ENCODE measurements at regions not wholly inside any gene's neighbourhood (a gene's known extent, or its start where the extent isn't known, plus 50 kb on each side); places are given as distances from the start of the nearest gene placed in this dataset.
"Not testable (repeated sequence)": the region's sequence is repeated elsewhere in the genome, so short reads cannot be mapped to it uniquely, and the experiment has no call there.

DNA sequence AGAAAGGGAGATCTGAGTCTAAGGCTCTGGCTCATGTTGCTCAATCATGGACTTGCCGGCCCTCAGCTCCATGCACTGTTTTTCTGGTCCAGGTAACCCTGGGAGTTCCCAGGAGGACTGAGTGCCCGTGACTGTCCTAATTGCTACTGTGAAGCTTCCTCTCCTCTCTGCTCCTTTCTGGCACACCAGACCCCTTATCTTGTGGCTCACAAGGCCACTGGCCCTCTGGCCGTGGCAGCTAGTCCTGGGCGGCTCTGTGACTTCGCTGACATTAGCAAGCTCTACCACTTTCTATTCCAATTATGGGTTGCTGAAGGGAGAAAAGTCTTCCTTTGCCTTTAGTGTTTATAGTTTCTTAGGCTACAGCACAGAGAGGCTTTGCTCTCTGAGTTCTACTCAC, 380.2 kb downstream of the RWDD3 start:
- DNase-seq (ENCODE audit: low spot score), result no peak

DNA sequence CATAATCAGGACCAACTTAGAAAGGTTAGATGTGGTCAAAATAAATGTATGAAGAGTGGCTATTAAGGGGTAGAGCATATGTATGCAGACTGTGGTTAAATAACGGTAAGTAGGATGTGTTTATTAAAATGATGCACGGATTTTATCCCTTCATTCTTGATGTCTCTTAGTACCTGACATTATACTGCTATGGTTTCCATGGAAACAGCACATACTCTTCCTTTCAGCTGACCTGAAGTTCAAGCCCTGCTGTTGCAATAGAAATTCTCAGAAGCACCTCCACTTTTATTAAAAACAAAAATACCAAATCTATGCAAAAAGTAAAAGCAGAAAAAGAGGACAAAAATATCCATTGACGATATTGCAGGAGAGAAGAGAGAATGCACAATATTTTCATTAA, 381.4 kb downstream of the RWDD3 start:
- DNase-seq (ENCODE audit: low spot score), result no peak

DNA sequence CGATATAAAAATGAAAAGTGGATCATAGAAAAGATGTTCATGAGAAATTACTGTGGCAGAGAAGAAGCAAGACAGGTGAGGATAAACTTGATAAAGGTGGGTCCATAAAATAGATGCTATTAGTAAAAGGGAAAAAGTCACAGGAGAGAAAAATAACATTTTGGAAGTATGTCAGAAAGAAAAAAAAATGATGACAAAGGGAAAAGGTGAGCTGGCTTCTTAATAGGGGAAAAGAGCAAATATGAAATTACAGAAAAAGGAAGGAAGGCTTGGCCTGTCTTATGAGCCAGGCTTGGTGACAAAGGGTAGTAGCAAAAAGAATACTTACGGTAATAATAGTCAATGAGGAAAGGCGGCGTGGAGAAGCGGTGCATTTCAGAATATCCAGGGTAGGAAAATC, 386.1 kb downstream of the RWDD3 start:
- DNase-seq (ENCODE audit: low spot score), result no peak

DNA sequence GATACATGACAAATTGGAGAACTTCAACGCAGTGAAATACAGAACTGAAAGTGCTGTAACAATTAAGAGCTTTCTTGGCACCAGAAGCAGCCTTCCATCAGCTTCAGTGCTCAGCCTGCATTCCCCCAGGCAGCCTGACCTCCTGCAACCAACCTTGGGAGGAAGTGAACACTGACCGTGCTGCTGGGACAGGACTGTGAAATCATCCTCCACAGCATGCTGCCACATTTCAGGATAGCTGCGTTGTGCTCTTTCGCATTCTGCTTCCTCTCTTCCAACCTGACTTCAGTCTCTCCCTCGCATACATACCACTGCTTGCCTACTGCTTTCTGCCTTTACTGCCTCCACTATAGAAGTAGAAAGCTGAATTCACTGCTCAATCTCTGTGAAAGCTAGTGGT, 388.6 kb downstream of the RWDD3 start:
- no peak for DNase-seq (ENCODE audit: low spot score)

DNA sequence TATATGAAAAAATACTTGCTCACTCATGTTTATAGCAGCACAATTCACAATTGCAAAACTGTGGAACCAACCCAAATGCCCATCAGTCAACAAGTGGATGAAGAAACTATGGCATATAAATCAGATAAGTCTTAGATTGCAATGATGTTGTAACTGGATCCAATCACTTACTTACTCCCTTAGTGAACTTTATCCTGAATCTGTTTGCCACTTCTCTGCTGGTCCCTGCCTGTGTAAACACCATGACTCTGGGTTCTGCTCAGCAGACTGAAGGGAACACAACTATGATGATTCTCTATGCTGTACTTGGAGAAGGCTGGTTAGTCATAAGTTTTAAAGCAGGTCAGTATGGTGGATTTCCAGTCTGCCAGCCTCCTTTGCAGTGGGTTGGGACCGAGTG, 391.2 kb downstream of the RWDD3 start:
- DNase-seq (ENCODE audit: low spot score), result no peak

DNA sequence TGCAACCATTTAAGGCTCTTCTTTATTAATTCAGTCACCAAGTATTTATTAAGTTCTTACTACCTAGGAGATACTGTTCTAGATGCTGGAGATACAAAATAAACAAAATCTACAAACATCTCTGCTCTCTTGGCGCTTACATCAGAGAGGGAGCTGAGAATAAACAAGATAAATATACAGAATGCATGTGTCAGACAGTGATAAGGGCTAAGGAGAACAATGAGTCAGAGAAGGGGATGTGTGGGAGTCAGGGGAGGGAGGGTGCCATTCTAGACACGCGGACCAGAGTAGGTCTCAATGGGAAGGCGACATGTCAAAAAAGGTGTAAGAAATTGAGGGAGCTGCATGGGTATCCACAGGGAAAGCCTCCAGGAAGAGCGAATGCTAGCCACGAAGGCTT, 393.2 kb downstream of the RWDD3 start:
- DNase-seq (ENCODE audit: low spot score), result no peak

DNA sequence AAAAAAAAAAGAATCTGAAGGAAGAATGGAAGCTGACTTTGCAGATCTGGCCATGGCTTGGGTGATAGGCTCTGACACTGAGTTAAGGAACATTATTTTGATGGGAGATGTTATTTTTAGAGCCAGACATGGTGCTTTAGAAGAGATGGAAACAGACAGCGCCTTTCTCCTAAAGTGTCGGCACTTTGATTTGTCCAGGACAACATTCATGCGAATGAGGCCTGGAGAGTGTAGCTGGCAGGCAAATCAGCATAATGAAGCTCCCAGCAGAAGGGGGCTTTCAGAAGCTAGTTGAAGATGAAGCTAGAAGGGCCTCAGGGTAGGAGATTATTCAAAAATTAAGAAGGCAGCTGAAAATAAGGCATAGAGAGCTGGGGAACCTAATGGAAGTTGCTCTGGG, 397.7 kb downstream of the RWDD3 start:
- DNase-seq (ENCODE audit: low spot score), result no peak

DNA sequence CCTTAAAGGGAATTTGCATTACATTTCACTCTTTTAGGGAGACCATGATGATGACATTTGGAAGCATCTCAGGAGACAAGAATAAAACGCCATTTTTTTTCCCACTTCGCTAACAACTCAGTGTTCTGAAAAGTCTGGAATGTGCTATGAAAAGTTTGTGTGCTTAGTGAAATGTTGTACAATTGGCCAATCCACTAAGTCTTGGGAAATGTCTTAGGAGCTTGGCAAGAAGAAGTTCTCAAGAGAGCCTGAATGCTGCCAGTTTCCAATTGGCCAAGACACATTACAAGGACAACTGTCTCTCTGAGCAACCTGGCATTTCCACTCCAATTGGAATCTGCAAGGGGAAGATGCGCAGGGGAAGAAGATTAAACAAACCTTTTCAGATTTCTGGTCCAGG, 401.8 kb downstream of the RWDD3 start:
- DNase-seq (ENCODE audit: low spot score), result no peak

DNA sequence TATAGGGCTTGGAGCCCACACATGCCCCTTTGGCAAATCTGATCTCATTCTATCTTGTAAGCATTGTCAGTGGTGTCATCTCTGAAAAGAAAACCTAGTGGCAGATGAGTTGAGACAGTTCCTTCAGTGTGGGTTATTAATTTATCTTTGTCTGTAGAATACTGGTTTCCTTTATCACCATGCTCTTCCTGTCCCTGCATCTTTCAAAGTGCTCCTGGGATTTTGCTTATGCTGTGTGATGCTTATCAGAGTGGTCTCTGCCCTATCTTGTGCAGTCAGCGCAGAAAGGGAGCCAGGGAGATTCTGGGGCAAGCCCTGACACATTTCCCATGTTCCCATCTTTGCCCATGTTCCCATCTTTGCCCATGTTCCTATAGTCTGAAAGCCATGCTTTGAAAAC, 402.9 kb downstream of the RWDD3 start:
- DNase-seq (ENCODE audit: low spot score), result no peak

DNA sequence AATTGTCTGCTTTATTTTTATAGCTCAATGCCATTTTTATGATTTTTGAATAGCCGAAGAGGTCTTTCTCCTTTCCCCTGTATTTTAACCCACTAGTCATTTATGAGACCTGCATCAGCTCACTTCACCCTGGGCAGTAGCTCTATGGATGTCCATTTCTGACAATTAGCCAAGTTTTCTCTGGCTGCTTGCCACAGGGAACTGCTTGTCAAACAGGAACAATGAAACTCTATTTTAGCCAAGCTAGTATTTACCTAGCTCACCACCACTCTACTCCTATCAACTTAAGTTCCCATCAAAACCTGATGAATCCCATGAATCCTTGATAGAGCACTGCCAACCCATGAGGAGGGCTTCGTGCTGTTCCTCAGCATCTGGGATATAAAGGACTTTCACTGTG, 406.7 kb downstream of the RWDD3 start:
- no peak for DNase-seq (ENCODE audit: low spot score)

DNA sequence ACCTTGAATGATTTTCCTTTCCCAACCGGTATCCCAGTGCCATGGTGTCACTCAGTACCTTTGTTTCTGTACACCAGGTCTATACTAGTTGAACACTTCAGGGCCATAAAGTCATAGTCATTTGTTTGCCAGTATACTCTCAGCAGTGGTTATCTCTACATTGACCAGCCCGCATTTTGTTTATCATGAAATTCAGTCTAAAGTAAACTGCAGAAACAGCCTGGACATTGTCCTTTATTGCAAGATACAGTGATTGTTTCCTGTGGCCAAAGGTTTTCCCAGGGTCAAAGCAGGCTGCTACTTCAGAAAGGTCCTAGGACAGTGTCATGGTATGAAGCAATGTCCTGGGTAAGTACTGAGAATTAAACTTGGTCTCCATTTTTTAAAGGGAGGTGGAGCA, 407.4 kb downstream of the RWDD3 start:
- DNase-seq (ENCODE audit: low spot score), result no peak

DNA sequence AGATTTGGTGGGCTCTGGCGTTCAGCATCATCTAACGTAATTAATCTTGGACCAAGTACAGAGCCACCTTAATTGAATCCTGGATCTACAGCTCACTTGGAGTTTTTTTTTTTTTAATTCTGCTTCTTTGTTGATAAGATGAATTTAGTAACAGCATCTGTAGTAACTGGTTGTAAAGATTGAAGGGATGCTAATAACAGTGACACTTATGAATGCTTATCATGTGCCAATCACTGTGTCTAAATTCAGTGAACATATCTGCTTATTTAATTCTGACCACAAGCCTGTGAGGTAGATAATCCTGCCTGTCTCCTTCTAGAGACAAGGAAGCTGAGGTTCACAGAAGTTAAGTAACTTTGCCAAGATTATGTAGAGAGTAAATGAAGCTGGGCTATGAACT, 408.0 kb downstream of the RWDD3 start:
- no peak for DNase-seq (ENCODE audit: low spot score)

DNA sequence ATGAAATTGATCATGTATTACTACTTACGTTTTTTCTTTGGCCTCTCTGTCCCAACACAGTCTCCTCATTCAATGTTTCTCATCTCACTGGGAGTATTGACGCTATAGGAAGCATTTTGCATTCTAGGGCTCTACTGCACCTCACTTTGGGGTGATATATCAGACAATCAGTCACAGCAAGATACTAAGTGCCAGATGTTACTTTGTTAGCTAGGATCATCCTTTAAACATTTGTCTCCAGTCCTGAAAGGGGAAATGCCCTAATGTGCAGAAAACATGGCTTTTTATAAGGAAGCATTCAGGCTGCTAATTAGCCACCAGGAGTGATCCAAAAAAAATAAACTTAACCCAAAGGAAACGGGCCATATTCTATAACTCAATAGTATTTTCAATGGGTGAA, 409.1 kb downstream of the RWDD3 start:
- no peak for DNase-seq (ENCODE audit: low spot score)

DNA sequence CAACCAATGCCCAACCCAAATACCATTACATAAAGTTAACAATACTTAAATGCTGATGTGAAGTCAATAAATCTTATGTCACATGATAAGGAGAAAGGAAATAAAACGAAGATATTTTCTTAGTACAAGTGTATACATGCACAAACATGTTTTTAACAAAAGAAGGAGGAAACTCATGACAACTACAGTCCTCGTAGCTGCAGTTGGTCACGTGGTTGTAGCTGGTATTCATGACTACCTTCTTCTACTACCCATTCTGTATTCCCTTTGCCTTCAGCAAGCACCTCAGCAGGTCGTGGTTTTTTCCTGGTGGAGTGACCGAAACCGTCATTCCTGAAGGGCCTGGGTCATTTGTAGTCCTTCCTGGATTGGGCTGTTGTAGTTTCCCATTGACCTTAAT, 411.1 kb downstream of the RWDD3 start:
- DNase-seq (ENCODE audit: low spot score), result not testable (repeated sequence)

DNA sequence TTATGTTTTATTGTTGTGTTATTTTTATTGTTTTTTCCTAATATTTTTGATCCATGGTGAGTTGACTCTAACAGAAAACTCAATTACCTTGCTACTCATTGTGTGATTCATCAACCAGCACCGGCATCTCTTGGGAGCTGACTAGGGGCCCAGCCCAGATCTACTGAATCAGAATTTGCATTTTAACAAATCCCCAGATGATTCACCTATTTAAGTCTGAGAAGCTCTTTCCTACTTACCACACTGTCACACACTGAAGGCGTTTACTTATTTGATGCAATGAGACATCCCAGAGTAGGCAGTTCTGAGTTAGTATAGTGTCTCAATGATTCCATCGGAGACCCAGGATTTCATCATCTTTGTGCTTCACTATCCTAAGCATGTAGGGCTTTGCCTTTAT, 416.6 kb downstream of the RWDD3 start:
- no peak for DNase-seq (ENCODE audit: low spot score)

DNA sequence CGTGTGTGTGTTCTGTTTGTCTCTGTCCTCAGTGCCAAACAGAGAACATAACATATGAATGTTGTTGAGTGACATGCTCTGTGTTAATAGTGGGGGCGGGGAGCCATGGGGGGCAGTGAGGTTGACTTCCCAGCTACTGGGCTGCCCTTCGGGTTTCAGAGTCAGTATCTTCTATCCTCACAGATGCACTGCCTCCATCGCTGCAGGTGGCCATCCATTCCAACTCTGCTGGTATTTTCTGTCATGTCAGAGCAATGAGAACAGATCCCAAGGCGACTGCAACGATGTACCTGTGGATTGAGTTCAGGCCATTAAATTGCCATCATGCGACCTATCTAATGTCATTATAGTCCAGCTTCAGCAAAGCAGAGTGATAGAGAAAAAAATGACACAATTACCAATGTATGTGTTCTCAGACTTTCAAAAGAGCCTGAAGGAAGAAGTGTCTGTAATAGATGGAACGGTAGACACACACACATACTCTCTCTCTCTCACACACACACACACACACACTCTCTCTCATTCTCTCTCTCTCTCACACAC, 418.5 kb downstream of the RWDD3 start:
- no peak for DNase-seq (ENCODE audit: low spot score)

DNA sequence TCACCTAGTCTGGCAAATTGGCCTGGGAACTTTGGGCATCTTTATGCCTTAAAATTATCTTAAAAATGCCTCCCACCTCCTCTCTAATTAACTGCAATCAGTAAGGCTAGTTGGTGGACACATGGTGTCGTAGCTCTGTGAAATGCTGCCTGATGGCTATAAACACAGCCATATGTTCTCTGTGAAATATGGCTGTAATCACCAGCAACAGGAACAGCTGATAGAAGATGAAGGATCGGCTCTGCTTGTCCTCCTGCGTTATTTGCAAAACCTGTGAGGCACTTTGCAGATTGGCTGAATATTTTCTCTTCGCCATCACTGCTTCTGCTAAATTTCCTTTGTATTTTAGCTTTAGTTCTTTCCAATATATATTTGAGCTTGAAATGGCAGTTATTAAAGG, 419.6 kb downstream of the RWDD3 start:
- DNase-seq (ENCODE audit: low spot score), result no peak

DNA sequence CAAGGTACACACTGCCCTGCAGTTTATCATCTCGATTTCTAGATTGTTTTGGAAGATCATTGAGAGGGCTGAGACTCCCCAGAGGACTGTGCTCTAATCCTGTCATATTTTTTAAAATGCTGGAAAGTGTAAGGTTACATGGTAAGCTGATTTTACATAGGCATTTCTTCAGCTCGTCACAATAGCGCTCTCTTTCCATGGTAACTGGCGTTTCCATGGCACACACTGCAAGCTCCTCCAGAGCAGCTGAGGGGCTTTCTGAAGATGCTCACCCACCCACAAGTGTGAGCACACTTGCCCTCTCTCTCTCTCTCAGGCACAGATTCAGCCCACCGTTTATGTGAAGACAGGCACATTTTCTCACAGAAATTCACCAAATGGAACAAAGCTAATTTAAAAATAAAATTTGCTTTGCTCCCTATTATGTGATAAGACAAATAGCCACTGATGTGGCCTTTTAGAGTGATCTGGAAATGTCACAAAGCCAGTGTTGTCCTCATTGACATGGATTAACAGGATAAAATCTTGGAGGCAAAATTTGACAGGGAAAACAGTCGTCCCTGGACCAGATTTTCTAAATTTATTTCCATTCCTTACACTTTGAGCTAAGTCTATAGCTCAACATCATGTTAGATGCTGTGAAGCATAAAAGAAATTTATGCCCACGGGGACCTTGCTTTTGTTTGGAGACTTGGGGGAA, 421.5 kb downstream of the RWDD3 start:
- DNase-seq (ENCODE audit: low spot score), result no peak

DNA sequence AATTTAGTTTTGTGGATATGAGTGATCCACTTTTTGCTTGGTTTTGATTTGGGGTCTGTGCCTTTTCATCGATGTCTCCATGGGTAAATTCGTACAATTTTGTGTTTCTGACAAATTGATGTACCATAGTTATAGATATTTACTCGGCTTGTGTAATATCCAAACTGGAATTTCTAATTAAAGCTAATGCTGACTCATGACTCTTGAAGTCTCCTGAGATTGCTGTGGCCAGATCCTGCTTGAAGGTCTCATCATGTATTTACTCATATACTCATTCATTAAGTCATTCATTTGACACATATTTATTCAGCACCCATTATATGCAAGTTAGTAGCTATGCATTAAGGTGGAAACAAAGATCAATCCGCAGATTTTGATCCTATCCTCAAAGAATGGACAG, 423.2 kb downstream of the RWDD3 start:
- DNase-seq (ENCODE audit: low spot score), result no peak

DNA sequence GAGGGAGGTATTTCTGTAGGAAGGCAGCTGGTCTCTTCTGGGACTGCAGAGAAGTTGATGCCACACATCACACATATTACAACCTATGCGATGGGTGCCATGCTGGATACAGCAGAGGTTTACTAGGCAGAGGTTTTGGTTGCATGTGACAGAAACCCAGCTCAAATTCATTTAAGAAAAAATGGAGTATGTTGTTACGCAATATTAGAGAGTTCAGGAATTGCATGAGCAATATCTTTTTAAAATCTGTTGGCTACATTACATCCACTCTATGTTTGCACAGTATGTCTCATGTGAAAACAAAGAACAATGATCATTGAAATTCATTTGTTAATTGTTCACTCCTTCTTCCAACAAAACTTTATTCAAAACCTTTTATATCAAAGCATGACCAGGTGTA, 425.2 kb downstream of the RWDD3 start:
- no peak for DNase-seq (ENCODE audit: low spot score)

DNA sequence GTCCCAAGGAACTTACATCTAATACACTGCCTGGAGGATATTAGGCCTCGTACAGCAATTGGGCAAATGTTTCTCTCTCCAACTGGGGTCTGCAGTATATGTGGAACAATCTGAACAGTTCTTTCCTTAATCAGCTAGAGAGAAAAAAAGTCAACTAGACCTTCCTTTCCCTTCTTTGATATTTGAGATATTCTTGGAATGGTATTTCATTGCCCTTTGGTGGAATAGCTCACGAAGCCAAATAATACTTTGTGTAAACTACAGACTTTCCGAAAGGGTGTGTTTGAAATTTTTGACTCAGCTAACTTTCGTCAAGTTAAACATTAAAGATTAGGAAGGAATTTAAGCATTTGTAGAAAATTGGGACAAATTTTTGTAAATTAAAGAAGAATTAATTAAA, 425.6 kb downstream of the RWDD3 start:
- DNase-seq (ENCODE audit: low spot score), result no peak

DNA sequence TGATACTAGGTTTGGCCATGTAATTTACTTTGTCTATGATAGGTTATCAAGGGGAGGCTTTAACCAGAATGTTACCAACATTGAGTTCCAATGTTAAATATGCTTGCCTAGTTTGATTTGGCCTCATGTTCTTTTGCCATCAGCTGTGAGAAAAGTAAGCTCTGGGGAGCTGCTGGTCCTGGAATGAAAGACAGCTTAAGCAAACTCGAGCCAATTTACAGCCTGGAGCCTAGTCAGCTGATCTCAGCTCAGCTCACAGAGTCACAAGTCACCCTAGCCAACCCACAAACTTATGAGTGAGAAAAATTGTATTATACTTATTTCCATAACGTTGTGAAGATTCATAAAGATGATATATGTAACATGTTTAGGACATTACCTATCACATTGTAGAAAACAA, 426.7 kb downstream of the RWDD3 start:
- no peak for DNase-seq (ENCODE audit: low spot score)

DNA sequence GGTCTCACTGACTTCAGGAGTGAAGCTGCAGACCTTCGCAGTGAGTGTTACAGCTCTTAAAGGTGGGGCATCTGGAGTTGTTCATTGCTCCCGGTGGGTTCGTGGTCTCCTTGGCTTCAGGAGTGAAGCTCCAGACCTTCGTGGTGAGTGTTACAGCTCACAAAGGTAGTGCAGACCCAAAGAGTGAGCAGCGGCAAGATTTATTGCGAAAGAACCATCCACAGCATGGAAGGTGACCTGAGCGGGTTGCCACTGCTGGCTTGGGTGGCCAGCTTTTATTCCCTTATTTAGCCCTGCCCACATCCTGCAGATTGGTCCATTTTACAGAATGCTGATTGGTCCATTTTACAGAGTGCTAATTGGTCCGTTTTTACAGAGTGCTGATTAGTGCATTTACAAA, 429.5 kb downstream of the RWDD3 start:
- DNase-seq (ENCODE audit: low spot score), result not testable (repeated sequence)

DNA sequence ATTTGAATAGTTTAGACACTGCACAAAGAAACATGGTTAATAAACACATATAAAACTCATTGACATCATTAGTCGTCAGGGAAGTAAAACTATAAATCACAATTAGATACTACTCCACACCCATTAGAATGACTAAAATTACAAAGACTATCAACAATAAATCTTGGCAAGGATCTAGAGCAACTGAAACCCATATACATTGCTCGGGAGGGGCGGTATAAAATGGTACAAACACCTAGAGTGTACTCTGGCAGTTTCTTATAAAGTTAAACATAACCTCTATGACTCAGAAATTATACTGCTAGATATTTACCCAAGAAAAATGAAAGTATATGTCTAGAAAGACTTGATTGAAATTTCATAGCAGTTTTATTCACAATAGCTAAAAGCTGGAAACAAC, 434.2 kb downstream of the RWDD3 start:
- DNase-seq (ENCODE audit: low spot score), result no peak

DNA sequence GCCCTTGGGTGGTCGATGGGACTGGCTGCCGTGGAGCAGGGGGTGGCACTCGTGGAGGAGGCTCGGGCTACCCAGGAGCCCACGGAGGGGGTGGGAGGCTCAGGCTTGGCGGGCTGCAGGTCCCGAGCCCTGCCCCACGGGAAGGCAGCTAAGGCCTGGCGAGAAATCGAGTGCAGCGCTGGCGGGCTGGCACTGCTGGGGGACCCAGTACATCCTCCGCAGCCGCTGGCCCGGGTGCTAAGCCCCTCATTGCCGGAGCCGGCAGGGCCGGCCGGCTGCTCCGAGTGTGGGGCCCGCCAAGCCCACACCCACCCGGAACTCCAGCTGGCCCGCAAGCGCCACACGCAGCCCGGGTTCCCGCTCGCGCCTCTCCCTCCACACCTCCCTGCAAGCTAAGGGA, 435.6 kb downstream of the RWDD3 start:
- not testable (repeated sequence) for DNase-seq (ENCODE audit: low spot score)

Data from NAMALWA (cell line).